ENCODE measurements at regions not wholly inside any gene's neighbourhood (a gene's known extent, or its start where the extent isn't known, plus 50 kb on each side); places are given as distances from the start of the nearest gene placed in this dataset.

- TF ChIP-seq EZH2 (IDR thresholded peaks at IDR 0.05; ENCODE audit: borderline replicate concordance, low read length) = no peak
- no peak for TF ChIP-seq CTCF (conservative IDR thresholded peaks at IDR 0.05 in 1 of 2, IDR thresholded peaks at IDR 0.05 in 1 of 2; ENCODE audit: extremely low read depth in 1 of 2, insufficient read depth in 1 of 2, low read depth in 1 of 2, low read length in 2 of 2)
Observed at GRCh38 chr9:129320575-129321285, 142.7 kb upstream of the IER5L start.

Measured in mammary epithelial cell (primary cell).